ENCODE measurements at regions not wholly inside any gene's neighbourhood (a gene's known extent, or its start where the extent isn't known, plus 50 kb on each side); places are given as distances from the start of the nearest gene placed in this dataset.

DNA sequence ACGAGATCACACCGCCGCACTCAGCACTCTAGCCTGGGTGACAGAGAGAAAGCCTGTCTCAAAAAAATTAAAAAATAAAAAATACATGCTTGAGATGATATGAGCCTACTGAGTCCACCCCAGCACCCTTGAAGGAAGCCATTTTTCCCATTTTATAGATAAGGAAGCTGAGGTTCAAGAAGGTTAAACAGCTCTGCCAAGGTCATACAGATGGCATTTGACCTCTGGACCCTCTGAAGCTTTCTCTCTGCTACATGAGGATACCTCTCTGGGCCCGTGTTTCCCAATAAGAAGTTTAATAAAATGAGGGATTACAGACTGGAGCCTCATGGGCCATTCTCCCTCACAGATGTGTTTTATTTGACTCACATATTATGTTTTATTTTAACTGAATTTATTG lies 53.9 kb upstream of the PNMA1 start:
- Histone ChIP-seq H3K4me3 (ENCODE audit: low read depth in 1 of 3, low read length in 3 of 3) (no peak overlapping the region), H3K27ac (ENCODE audit: low read depth in 1 of 2, low read length in 2 of 2) (no peak overlapping the region), H3K9me3 (ENCODE audit: control insufficient read depth in 4 of 4, low read length in 3 of 4) (no peaks in the 10 kb centered on the region), H3K36me3 (ENCODE audit: control insufficient read depth in 4 of 4, insufficient read depth in 3 of 4, low read depth in 1 of 4, low read length in 3 of 4) (no peaks in the 10 kb centered on the region), H3K27me3 (ENCODE audit: control insufficient read depth in 4 of 4, insufficient read depth in 4 of 4, low read length in 3 of 4) (no peaks in the 10 kb centered on the region), H3K9ac (ENCODE audit: low read depth in 1 of 2, low read length in 2 of 2) (no peak overlapping the region), H3K4me1 (ENCODE audit: control insufficient read depth in 4 of 4, insufficient read depth in 4 of 4, low read length in 3 of 4) (peaks cover 28 to 53% (median 41%) of the 10 kb centered on the region in 4 donors)
- DNase-seq (ENCODE audit: low spot score): no peak
- TF ChIP-seq HNF4A (conservative IDR thresholded peaks at IDR 0.05): no peak
- TF ChIP-seq NR2F2 (IDR thresholded peaks at IDR 0.05): peak; percentile 96
- 86% methylated on average over 4 of the region's 4 CpGs for WGBS

DNA sequence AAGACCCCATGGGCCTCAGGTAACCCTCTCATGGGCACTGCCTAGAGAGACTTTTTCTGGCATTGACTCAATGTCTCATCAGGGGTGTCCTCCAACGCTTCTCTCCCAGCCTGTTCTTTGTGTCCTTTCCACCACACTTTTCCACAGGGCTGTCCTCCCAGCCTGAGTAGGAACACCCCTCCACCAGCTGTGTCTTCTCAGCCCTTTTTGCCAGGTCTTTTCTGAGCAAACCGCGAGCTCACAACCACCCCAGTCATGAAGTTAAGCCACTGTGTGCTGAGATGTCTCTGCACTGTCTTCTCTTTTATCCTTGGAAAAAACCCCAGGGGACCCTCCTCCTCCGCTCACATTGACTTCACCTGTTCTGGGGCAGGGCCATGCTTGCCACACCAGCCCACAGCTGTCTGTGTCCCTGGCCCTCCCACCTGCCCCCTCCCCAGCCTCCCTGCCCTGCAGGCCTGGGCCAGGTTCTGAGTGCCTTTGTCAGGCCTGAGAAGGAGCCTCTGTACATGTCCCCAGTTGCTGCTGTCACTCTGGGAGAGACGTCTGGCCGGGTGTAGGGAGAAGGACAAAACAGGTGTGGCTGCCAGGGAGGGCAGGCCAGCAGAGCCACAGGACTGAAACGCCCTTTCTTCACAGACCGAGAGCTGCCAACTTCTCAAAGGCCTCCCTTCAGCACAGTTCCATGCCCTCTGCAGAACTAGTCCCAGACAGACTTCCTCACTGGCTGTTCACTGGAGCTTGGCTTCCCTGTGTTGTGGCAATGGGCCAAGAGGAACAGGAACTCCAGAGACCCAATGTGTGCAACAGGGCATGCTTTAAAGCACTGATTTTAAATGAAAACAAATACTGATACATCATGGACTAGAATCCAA lies 50.5 kb upstream of the PNMA1 start:
- 42% methylated on average over 8 of the region's 8 CpGs for WGBS
- no peak for DNase-seq (ENCODE audit: low spot score)
- H3K4me1 ChIP-seq (ENCODE audit: control insufficient read depth in 4 of 4, insufficient read depth in 4 of 4, low read length in 3 of 4): peaks cover 35 to 63% (median 52%) of the 10 kb centered on the region in 4 donors
- no peak for TF ChIP-seq CTCF (IDR thresholded peaks at IDR 0.05; ENCODE audit: low read depth, low read length, missing input control)
- TF ChIP-seq HNF4G (IDR thresholded peaks at IDR 0.05): no peak
- peak; percentile 14 to 26 for TF ChIP-seq HNF4A (conservative IDR thresholded peaks at IDR 0.05)
- peak in 1 of 2 donors; percentile 18 for TF ChIP-seq GABPA (IDR thresholded peaks at IDR 0.05 in 1 of 2, conservative IDR thresholded peaks at IDR 0.05 in 1 of 2)
- no peak for TF ChIP-seq FOXA1 (IDR thresholded peaks at IDR 0.05)
- TF ChIP-seq YY1 (IDR thresholded peaks at IDR 0.05): peak; percentile 50
- peak; percentile 46 for TF ChIP-seq SP1 (IDR thresholded peaks at IDR 0.05)
- TF ChIP-seq, protein P1, sequence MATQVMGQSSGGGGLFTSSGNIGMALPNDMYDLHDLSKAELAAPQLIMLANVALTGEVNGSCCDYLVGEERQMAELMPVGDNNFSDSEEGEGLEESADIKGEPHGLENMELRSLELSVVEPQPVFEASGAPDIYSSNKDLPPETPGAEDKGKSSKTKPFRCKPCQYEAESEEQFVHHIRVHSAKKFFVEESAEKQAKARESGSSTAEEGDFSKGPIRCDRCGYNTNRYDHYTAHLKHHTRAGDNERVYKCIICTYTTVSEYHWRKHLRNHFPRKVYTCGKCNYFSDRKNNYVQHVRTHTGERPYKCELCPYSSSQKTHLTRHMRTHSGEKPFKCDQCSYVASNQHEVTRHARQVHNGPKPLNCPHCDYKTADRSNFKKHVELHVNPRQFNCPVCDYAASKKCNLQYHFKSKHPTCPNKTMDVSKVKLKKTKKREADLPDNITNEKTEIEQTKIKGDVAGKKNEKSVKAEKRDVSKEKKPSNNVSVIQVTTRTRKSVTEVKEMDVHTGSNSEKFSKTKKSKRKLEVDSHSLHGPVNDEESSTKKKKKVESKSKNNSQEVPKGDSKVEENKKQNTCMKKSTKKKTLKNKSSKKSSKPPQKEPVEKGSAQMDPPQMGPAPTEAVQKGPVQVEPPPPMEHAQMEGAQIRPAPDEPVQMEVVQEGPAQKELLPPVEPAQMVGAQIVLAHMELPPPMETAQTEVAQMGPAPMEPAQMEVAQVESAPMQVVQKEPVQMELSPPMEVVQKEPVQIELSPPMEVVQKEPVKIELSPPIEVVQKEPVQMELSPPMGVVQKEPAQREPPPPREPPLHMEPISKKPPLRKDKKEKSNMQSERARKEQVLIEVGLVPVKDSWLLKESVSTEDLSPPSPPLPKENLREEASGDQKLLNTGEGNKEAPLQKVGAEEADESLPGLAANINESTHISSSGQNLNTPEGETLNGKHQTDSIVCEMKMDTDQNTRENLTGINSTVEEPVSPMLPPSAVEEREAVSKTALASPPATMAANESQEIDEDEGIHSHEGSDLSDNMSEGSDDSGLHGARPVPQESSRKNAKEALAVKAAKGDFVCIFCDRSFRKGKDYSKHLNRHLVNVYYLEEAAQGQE (IDR thresholded peaks at IDR 0.05): no peak
- TF ChIP-seq ZBTB33 (IDR thresholded peaks at IDR 0.05): no peak
- TF ChIP-seq ATF3 (IDR thresholded peaks at IDR 0.05): no peak
- TF ChIP-seq JUND (IDR thresholded peaks at IDR 0.05): no peak
- peak; percentile 74 for TF ChIP-seq MAX (IDR thresholded peaks at IDR 0.05)
- TF ChIP-seq RAD21 (IDR thresholded peaks at IDR 0.05): peak in 1 of 2 donors; percentile 51
- TF ChIP-seq RXRA (IDR thresholded peaks at IDR 0.05): peak; percentile 33 to 49
- peak in 1 of 2 donors; percentile 46 for TF ChIP-seq EGR1 (IDR thresholded peaks at IDR 0.05; ENCODE audit: low read depth in 2 of 2)
- peak; percentile 64 for TF ChIP-seq NR2F2 (IDR thresholded peaks at IDR 0.05)
- TF ChIP-seq TAF1 (conservative IDR thresholded peaks at IDR 0.05): no peak
- TF ChIP-seq FOXA2 (IDR thresholded peaks at IDR 0.05): no peak
- no peak overlapping the region for H3K9ac ChIP-seq (ENCODE audit: low read depth in 1 of 2, low read length in 2 of 2)
- no peak overlapping the region for H3K4me3 ChIP-seq (ENCODE audit: low read depth in 1 of 3, low read length in 3 of 3)
- peak overlapping the region; percentile 65 to 90 for H3K27ac ChIP-seq (ENCODE audit: low read depth in 1 of 2, low read length in 2 of 2)
- no peaks in the 10 kb centered on the region for H3K36me3 ChIP-seq (ENCODE audit: control insufficient read depth in 4 of 4, insufficient read depth in 3 of 4, low read depth in 1 of 4, low read length in 3 of 4)
- H3K27me3 ChIP-seq (ENCODE audit: control insufficient read depth in 4 of 4, insufficient read depth in 4 of 4, low read length in 3 of 4): no peaks in the 10 kb centered on the region
- no peaks in the 10 kb centered on the region for H3K9me3 ChIP-seq (ENCODE audit: control insufficient read depth in 4 of 4, low read length in 3 of 4)

Measured in liver (tissue), 8 donors.